ENCODE measurements at regions not wholly inside any gene's neighbourhood (a gene's known extent, or its start where the extent isn't known, plus 50 kb on each side); places are given as distances from the start of the nearest gene placed in this dataset.

- Histone ChIP-seq H3K36me3 (ENCODE audit: low read depth, low read length) (no peaks in the 10 kb centered on the region), H3K27ac (ENCODE audit: low read length) (no peak overlapping the region), H3K4me2 (ENCODE audit: low read length) (no peak overlapping the region), H2AFZ (ENCODE audit: low read length) (no peak overlapping the region), H3K27me3 (ENCODE audit: low read length) (no peaks in the 10 kb centered on the region), H3K79me2 (ENCODE audit: low read length) (no peaks in the 10 kb centered on the region), H3K9ac (ENCODE audit: low read length) (no peak overlapping the region), H3K4me1 (ENCODE audit: insufficient read depth, low read length) (no peaks in the 10 kb centered on the region), H3K9me3 (ENCODE audit: low read length) (no peaks in the 10 kb centered on the region), H3F3A (ENCODE audit: low read length, unreplicated experiment) (no peaks in the 10 kb centered on the region), H3K9me2 (replicated peaks; ENCODE audit: low read length) (no peaks in the 10 kb centered on the region), H4K20me1 (ENCODE audit: low read length) (no peaks in the 10 kb centered on the region), H3K4me3 (ENCODE audit: low read length) (no peak overlapping the region)
- CTCF ChIA-PET = no interaction called here
- ATAC-seq = no peak
- intact Hi-C loops (cut with micrococcal nuclease) = no loop called here
- POLR2A ChIA-PET (ENCODE audit: unreplicated experiment) = no interaction called here
- no peak for DNase-seq
- TF ChIP-seq CTCF (conservative IDR thresholded peaks at IDR 0.05; ENCODE audit: low read depth, low read length) (no peak), EZH2phosphoT487 (IDR thresholded peaks at IDR 0.05; ENCODE audit: borderline replicate concordance, low read length) (no peak), EZH2 (IDR thresholded peaks at IDR 0.05; ENCODE audit: low read length, unreplicated experiment) (no peak)
- no TSS peak for BruUV-seq (replicated peaks)
Measured at GRCh38 chr1:68291688-68292384, 59.5 kb upstream of the WLS start.

DNA sequence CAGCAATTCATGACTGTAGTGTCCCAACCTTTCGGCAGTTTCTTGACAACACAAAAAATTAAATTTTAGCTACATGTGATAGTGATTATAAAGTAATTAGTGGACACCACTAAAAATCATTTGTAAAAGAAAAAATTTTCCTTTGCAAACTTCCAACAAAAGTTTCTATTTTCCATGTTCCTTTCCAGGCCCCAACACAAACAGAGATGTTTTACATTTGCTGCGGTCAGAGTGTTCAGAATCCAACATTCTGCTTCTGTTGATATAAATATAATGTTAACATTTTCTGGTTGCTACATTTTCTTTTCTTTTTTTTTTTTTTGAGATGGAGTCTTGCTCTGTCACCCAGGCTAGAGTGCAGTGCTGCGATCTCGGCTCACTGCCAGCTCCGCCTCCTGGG, 54.9 kb upstream of the WLS start:
- H3F3A ChIP-seq (ENCODE audit: low read length, unreplicated experiment) = no peaks in the 10 kb centered on the region
- no peak overlapping the region for H3K4me3 ChIP-seq (ENCODE audit: low read length)
- TF ChIP-seq CTCF (conservative IDR thresholded peaks at IDR 0.05; ENCODE audit: low read depth, low read length) = no peak
- no peak for TF ChIP-seq EZH2 (IDR thresholded peaks at IDR 0.05; ENCODE audit: low read length, unreplicated experiment)
- H3K9ac ChIP-seq (ENCODE audit: low read length) = no peak overlapping the region
- intact Hi-C loops (cut with micrococcal nuclease) = no loop called here
- H3K4me2 ChIP-seq (ENCODE audit: low read length) = no peak overlapping the region
- no peaks in the 10 kb centered on the region for H3K9me2 ChIP-seq (replicated peaks; ENCODE audit: low read length)
- DNase-seq (no peak), ATAC-seq (no peak)
- no peak overlapping the region for H3K27ac ChIP-seq (ENCODE audit: low read length)
- H4K20me1 ChIP-seq (ENCODE audit: low read length) = no peaks in the 10 kb centered on the region
- no peaks in the 10 kb centered on the region for H3K9me3 ChIP-seq (ENCODE audit: low read length)
- no TSS peak for BruUV-seq (replicated peaks)
- no peaks in the 10 kb centered on the region for H3K4me1 ChIP-seq (ENCODE audit: insufficient read depth, low read length)
- POLR2A ChIA-PET (ENCODE audit: unreplicated experiment) = no interaction called here
- H3K36me3 ChIP-seq (ENCODE audit: low read depth, low read length) = no peaks in the 10 kb centered on the region
- no peak overlapping the region for H2AFZ ChIP-seq (ENCODE audit: low read length)
- no peaks in the 10 kb centered on the region for H3K79me2 ChIP-seq (ENCODE audit: low read length)
- CTCF ChIA-PET = no interaction called here
- H3K27me3 ChIP-seq (ENCODE audit: low read length) = no peaks in the 10 kb centered on the region

GRCh38 chr1:68285046-68285445, 52.7 kb upstream of the WLS start:
- DNase-seq = no peak
- Histone ChIP-seq H3K4me1 (ENCODE audit: insufficient read depth, low read length) (no peaks in the 10 kb centered on the region), H3K4me2 (ENCODE audit: low read length) (no peak overlapping the region), H3K9ac (ENCODE audit: low read length) (no peak overlapping the region), H3K9me2 (replicated peaks; ENCODE audit: low read length) (no peaks in the 10 kb centered on the region), H2AFZ (ENCODE audit: low read length) (no peak overlapping the region), H3K36me3 (ENCODE audit: low read depth, low read length) (no peaks in the 10 kb centered on the region), H4K20me1 (ENCODE audit: low read length) (no peaks in the 10 kb centered on the region), H3K9me3 (ENCODE audit: low read length) (no peaks in the 10 kb centered on the region), H3K27ac (ENCODE audit: low read length) (no peak overlapping the region), H3K27me3 (ENCODE audit: low read length) (no peaks in the 10 kb centered on the region), H3F3A (ENCODE audit: low read length, unreplicated experiment) (no peaks in the 10 kb centered on the region), H3K4me3 (ENCODE audit: low read length) (no peak overlapping the region), H3K79me2 (ENCODE audit: low read length) (no peaks in the 10 kb centered on the region)
- intact Hi-C loops (cut with micrococcal nuclease) = no loop called here
- CTCF ChIA-PET = no interaction called here
- no peak for TF ChIP-seq CTCF (conservative IDR thresholded peaks at IDR 0.05; ENCODE audit: low read depth, low read length)
- no peak for TF ChIP-seq EZH2 (IDR thresholded peaks at IDR 0.05; ENCODE audit: low read length, unreplicated experiment)
- no peak for TF ChIP-seq EZH2phosphoT487 (IDR thresholded peaks at IDR 0.05; ENCODE audit: borderline replicate concordance, low read length)
- no TSS peak for BruUV-seq (replicated peaks)
- POLR2A ChIA-PET (ENCODE audit: unreplicated experiment) = no interaction called here
- ATAC-seq = no peak
